ENCODE measurements at regions not wholly inside any gene's neighbourhood (a gene's known extent, or its start where the extent isn't known, plus 50 kb on each side); places are given as distances from the start of the nearest gene placed in this dataset.

DNA sequence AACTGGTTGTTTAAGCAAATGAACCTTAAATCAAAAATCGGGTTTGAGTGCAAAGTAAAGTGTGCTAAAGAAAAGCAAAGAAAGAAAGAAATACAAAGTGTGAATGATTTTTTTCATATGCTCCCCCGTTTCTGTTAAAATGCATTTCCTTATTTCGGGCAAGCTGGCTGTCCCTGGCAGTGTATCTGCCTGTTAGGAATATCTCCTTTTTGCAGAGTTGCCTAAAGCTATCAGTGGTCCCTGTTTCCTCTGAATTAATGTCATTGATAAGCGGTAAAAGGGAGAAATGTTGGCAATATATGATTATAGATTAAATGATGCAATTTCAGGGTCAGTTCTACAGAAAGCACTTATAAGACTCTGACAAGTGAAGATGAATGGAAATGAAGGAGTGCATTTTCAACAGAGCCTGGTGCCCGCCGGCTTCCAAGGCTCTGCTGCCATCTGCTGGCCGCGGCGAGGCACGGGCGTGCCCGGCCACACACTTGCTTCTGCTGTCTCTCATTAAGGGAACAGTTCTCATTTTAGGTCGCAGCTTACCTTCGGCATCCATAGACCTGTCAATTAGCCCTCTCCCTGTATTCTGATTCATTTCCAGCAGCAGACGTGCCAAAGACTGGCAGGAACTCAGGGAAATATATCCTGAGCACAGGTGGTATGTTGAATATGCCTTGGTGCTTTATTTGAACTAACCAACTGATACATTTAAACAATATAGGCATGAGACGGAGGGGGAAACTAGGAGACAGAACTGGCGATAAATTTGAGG lies 381.9 kb downstream of the C6orf118 start:
- Histone ChIP-seq H3K4me2 (ENCODE audit: low read depth, low read length) (no peak overlapping the region; the same call in 1 of the 2 replicates), H4K20me1 (ENCODE audit: insufficient read depth, low read length) (no peaks in the 10 kb centered on the region), H3K9me3 (ENCODE audit: low read length) (peaks cover 2% of the 10 kb centered on the region), H3K9ac (ENCODE audit: insufficient read depth, low read depth, low read length) (no peak overlapping the region), H3K27ac (ENCODE audit: extremely low read length, insufficient read depth, low read length) (no peak overlapping the region), H3K4me3 (replicated peaks in 1 of 3; ENCODE audit: insufficient read depth in 1 of 3, low read depth in 2 of 3, low read length in 3 of 3) (no peak overlapping the region), H3K79me2 (ENCODE audit: insufficient read depth, low read length) (no peaks in the 10 kb centered on the region), H2AFZ (ENCODE audit: low read length) (no peak overlapping the region), H3K27me3 (ENCODE audit: control insufficient read depth in 1 of 2, insufficient read depth in 2 of 2, low read length in 2 of 2) (no peaks in the 10 kb centered on the region), H3K4me1 (ENCODE audit: insufficient read depth, low read length) (no peaks in the 10 kb centered on the region), H3K36me3 (replicated peaks in 1 of 2; ENCODE audit: control insufficient read depth in 1 of 2, insufficient read depth in 2 of 2, low read length in 2 of 2) (no peaks in the 10 kb centered on the region)
- BruUV-seq (replicated peaks): no TSS peak
- intact Hi-C loops (cut with micrococcal nuclease; ENCODE audit: unreplicated experiment) (loop anchor here (5.0 kb wide), 2 partner anchors 1500 to 1745 kb away; no protein-coding TSS in a partner anchor), in situ Hi-C loops (cut with HindIII; ENCODE audit: extremely low pct_ligation_motif_present, low pct_unique_long_range_greater_than_20kb) (no loop called here)
- DNase-seq (ENCODE audit: low spot score) (peak; percentile 18), ATAC-seq (peak; percentile 97), FAIRE-seq (peak; percentile 55)
- 5% methylated on average over 16 of the region's 17 CpGs for WGBS (ENCODE audit: low lambda C conversion rate)
- ChIA-PET POLR2A (no interaction called here), CTCF (ENCODE audit: low intra/inter-chr PET ratio, low total read pairs) (interaction anchor here (0.7 kb wide), 1 partner anchor 1499 kb away, joined by 3 read pairs; no protein-coding TSS in a partner anchor)
- TF ChIP-seq, protein P1, sequence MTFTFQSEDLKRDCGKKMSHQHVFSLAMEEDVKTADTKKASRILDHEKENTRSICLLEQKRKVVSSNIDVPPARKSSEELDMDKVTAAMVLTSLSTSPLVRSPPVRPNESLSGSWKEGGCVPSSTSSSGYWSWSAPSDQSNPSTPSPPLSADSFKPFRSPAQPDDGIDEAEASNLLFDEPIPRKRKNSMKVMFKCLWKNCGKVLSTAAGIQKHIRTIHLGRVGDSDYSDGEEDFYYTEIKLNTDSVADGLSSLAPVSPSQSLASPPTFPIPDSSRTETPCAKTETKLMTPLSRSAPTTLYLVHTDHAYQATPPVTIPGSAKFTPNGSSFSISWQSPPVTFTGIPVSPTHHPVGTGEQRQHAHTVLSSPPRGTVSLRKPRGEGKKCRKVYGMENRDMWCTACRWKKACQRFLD (CRISPR knock-in tag; IDR thresholded peaks at IDR 0.05; ENCODE audit: borderline replicate concordance): no peak
- TF ChIP-seq, protein P2, sequence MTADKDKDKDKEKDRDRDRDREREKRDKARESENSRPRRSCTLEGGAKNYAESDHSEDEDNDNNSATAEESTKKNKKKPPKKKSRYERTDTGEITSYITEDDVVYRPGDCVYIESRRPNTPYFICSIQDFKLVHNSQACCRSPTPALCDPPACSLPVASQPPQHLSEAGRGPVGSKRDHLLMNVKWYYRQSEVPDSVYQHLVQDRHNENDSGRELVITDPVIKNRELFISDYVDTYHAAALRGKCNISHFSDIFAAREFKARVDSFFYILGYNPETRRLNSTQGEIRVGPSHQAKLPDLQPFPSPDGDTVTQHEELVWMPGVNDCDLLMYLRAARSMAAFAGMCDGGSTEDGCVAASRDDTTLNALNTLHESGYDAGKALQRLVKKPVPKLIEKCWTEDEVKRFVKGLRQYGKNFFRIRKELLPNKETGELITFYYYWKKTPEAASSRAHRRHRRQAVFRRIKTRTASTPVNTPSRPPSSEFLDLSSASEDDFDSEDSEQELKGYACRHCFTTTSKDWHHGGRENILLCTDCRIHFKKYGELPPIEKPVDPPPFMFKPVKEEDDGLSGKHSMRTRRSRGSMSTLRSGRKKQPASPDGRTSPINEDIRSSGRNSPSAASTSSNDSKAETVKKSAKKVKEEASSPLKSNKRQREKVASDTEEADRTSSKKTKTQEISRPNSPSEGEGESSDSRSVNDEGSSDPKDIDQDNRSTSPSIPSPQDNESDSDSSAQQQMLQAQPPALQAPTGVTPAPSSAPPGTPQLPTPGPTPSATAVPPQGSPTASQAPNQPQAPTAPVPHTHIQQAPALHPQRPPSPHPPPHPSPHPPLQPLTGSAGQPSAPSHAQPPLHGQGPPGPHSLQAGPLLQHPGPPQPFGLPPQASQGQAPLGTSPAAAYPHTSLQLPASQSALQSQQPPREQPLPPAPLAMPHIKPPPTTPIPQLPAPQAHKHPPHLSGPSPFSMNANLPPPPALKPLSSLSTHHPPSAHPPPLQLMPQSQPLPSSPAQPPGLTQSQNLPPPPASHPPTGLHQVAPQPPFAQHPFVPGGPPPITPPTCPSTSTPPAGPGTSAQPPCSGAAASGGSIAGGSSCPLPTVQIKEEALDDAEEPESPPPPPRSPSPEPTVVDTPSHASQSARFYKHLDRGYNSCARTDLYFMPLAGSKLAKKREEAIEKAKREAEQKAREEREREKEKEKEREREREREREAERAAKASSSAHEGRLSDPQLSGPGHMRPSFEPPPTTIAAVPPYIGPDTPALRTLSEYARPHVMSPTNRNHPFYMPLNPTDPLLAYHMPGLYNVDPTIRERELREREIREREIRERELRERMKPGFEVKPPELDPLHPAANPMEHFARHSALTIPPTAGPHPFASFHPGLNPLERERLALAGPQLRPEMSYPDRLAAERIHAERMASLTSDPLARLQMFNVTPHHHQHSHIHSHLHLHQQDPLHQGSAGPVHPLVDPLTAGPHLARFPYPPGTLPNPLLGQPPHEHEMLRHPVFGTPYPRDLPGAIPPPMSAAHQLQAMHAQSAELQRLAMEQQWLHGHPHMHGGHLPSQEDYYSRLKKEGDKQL (CRISPR knock-in tag; IDR thresholded peaks at IDR 0.05; ENCODE audit: low read depth): no peak
- TF ChIP-seq, protein P3, sequence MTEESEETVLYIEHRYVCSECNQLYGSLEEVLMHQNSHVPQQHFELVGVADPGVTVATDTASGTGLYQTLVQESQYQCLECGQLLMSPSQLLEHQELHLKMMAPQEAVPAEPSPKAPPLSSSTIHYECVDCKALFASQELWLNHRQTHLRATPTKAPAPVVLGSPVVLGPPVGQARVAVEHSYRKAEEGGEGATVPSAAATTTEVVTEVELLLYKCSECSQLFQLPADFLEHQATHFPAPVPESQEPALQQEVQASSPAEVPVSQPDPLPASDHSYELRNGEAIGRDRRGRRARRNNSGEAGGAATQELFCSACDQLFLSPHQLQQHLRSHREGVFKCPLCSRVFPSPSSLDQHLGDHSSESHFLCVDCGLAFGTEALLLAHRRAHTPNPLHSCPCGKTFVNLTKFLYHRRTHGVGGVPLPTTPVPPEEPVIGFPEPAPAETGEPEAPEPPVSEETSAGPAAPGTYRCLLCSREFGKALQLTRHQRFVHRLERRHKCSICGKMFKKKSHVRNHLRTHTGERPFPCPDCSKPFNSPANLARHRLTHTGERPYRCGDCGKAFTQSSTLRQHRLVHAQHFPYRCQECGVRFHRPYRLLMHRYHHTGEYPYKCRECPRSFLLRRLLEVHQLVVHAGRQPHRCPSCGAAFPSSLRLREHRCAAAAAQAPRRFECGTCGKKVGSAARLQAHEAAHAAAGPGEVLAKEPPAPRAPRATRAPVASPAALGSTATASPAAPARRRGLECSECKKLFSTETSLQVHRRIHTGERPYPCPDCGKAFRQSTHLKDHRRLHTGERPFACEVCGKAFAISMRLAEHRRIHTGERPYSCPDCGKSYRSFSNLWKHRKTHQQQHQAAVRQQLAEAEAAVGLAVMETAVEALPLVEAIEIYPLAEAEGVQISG (CRISPR knock-in tag; IDR thresholded peaks at IDR 0.05): 0 out of 2 replicates have a peak, but pooled peaks have one; percentile 35
- TF ChIP-seq, protein P4, sequence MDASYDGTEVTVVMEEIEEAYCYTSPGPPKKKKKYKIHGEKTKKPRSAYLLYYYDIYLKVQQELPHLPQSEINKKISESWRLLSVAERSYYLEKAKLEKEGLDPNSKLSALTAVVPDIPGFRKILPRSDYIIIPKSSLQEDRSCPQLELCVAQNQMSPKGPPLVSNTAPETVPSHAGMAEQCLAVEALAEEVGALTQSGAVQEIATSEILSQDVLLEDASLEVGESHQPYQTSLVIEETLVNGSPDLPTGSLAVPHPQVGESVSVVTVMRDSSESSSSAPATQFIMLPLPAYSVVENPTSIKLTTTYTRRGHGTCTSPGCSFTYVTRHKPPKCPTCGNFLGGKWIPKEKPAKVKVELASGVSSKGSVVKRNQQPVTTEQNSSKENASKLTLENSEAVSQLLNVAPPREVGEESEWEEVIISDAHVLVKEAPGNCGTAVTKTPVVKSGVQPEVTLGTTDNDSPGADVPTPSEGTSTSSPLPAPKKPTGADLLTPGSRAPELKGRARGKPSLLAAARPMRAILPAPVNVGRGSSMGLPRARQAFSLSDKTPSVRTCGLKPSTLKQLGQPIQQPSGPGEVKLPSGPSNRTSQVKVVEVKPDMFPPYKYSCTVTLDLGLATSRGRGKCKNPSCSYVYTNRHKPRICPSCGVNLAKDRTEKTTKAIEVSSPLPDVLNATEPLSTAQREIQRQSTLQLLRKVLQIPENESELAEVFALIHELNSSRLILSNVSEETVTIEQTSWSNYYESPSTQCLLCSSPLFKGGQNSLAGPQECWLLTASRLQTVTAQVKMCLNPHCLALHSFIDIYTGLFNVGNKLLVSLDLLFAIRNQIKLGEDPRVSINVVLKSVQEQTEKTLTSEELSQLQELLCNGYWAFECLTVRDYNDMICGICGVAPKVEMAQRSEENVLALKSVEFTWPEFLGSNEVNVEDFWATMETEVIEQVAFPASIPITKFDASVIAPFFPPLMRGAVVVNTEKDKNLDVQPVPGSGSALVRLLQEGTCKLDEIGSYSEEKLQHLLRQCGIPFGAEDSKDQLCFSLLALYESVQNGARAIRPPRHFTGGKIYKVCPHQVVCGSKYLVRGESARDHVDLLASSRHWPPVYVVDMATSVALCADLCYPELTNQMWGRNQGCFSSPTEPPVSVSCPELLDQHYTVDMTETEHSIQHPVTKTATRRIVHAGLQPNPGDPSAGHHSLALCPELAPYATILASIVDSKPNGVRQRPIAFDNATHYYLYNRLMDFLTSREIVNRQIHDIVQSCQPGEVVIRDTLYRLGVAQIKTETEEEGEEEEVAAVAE (CRISPR knock-in tag; IDR thresholded peaks at IDR 0.05; ENCODE audit: borderline replicate concordance): 0 out of 2 replicates have a peak, but pooled peaks have one; percentile 23
- TF ChIP-seq ZNF777 (CRISPR knock-in tag; IDR thresholded peaks at IDR 0.05) (no peak), ZFP82 (CRISPR knock-in tag; IDR thresholded peaks at IDR 0.05; ENCODE audit: borderline replicate concordance) (no peak), ZNF766 (CRISPR knock-in tag; IDR thresholded peaks at IDR 0.05; ENCODE audit: borderline replicate concordance) (0 out of 2 replicates have a peak, but pooled peaks have one; percentile 43), TOPORS (CRISPR knock-in tag; IDR thresholded peaks at IDR 0.05) (no peak)

Data from HepG2 (cell line).